ENCODE measurements at regions not wholly inside any gene's neighbourhood (a gene's known extent, or its start where the extent isn't known, plus 50 kb on each side); places are given as distances from the start of the nearest gene placed in this dataset.
"Not testable (repeated sequence)": the region's sequence is repeated elsewhere in the genome, so short reads cannot be mapped to it uniquely, and the experiment has no call there.

DNA sequence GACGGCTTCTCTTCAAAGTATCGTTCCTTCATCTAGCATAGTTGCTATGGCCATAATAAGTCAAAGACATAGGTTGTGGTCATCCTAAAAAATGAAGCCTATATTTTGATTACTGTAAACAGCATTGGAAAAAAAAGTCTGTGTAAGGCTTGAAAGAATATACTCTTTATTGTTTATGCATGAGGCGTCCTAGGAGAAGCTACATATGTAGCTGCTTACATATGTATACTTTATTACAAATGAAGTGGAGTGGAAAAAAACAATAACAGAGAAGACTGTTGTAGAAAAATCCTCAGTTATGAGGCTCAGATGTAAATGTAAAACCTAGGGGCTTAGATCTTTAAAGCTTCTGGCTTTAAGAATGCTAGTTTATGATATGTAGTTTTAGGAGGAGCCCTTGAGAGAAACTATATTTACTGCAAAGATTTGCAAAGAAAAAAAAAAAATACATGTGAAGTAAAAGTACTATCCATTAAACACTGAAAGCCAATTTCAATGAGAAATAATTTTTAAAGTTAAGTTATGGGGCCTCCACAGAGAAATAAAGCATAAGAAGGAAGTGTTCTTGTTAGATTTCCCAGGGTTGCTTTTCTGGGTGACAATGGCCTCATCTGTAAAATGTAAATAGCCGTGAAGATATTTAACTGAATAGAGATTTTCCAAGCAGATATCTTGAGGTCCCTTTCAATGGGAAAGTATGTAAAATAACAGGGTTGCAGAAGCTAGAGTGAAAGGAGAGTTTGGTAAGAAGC, 598.2 kb downstream of the TRIML1 start:
- no peaks in the 10 kb centered on the region for H3K36me3 ChIP-seq (ENCODE audit: control insufficient read depth, insufficient read depth, low read length)
- BruUV-seq (replicated peaks), result no TSS peak
- in situ Hi-C loops (cut with HindIII; ENCODE audit: low pct_unique_long_range_greater_than_20kb, low sequenced_read_pairs), result no loop called here
- H3K4me1 ChIP-seq (ENCODE audit: control insufficient read depth, insufficient read depth, low read length), result no peaks in the 10 kb centered on the region
- TF ChIP-seq POLR2AphosphoS5 (IDR thresholded peaks at IDR 0.05; ENCODE audit: low read depth, low read length), result no peak
- TF ChIP-seq SIN3A (IDR thresholded peaks at IDR 0.05; ENCODE audit: borderline replicate concordance, insufficient read depth, low read depth, low read length), result no peak
- ATAC-seq, result no peak
- H3K27me3 ChIP-seq (ENCODE audit: control insufficient read depth, insufficient read depth, low read length), result no peaks in the 10 kb centered on the region
- CTCF ChIA-PET, result interaction anchor here (0.7 kb wide), 1 partner anchor 102 kb away, joined by 3 read pairs; no protein-coding TSS in a partner anchor
- intact Hi-C loops (cut with micrococcal nuclease; ENCODE audit: unreplicated experiment), result no loop called here
- no peak overlapping the region for H3K27ac ChIP-seq (ENCODE audit: low read length)
- no peak overlapping the region for H3K4me3 ChIP-seq (ENCODE audit: low read depth in 2 of 2, low read length in 2 of 2)
- no peaks in the 10 kb centered on the region for H3K9me3 ChIP-seq (ENCODE audit: control insufficient read depth, insufficient read depth, low read depth, low read length)
- POLR2A ChIA-PET, result no interaction called here
- DNase-seq (ENCODE audit: low read depth, low spot score), result no peak

GRCh38 chr4:188738290-188738689, 599.0 kb downstream of the TRIML1 start:
- BruUV-seq (replicated peaks); ATAC-seq; H3K27ac ChIP-seq (ENCODE audit: low read length); H3K36me3 ChIP-seq (ENCODE audit: control insufficient read depth, insufficient read depth, low read length); CTCF ChIA-PET; H3K9me3 ChIP-seq (ENCODE audit: control insufficient read depth, insufficient read depth, low read depth, low read length); POLR2A ChIA-PET; DNase-seq (ENCODE audit: low read depth, low spot score); in situ Hi-C loops (cut with HindIII; ENCODE audit: low pct_unique_long_range_greater_than_20kb, low sequenced_read_pairs); intact Hi-C loops (cut with micrococcal nuclease; ENCODE audit: unreplicated experiment); H3K27me3 ChIP-seq (ENCODE audit: control insufficient read depth, insufficient read depth, low read length); H3K4me1 ChIP-seq (ENCODE audit: control insufficient read depth, insufficient read depth, low read length): not testable (repeated sequence)
- H3K4me3 ChIP-seq (ENCODE audit: low read depth in 2 of 2, low read length in 2 of 2), result peak overlapping the region; percentile 38 to 43

DNA sequence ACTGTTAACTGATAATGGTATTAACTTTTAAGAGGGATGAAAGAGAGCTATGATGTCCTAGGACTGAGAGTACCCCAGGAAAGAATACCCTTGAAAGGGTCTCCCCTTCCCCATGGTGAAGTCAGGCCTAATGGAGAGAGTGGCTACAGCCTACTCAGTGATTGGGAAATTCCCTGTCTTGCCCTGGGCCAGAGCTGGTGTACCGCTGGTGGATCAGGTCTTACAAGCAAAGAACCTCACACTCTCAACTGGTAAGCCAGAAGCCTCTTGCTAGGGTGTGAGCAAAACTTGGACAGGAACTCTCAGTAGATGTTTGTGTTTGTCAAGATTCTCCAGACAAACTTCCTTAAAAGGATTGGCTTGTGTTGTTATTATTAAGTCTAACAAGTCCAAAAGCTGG, 600.9 kb downstream of the TRIML1 start:
- H3K4me1 ChIP-seq (ENCODE audit: control insufficient read depth, insufficient read depth, low read length); H3K27me3 ChIP-seq (ENCODE audit: control insufficient read depth, insufficient read depth, low read length); CTCF ChIA-PET; in situ Hi-C loops (cut with HindIII; ENCODE audit: low pct_unique_long_range_greater_than_20kb, low sequenced_read_pairs); H3K36me3 ChIP-seq (ENCODE audit: control insufficient read depth, insufficient read depth, low read length); BruUV-seq (replicated peaks); POLR2A ChIA-PET; H3K9me3 ChIP-seq (ENCODE audit: control insufficient read depth, insufficient read depth, low read depth, low read length); intact Hi-C loops (cut with micrococcal nuclease; ENCODE audit: unreplicated experiment); DNase-seq (ENCODE audit: low read depth, low spot score); H3K27ac ChIP-seq (ENCODE audit: low read length); ATAC-seq; H3K4me3 ChIP-seq (ENCODE audit: low read depth in 2 of 2, low read length in 2 of 2): not testable (repeated sequence)

GRCh38 chr4:188740791-188741190, 601.5 kb downstream of the TRIML1 start:
- H3K27ac ChIP-seq (ENCODE audit: low read length); intact Hi-C loops (cut with micrococcal nuclease; ENCODE audit: unreplicated experiment); H3K4me3 ChIP-seq (ENCODE audit: low read depth in 2 of 2, low read length in 2 of 2); H3K9me3 ChIP-seq (ENCODE audit: control insufficient read depth, insufficient read depth, low read depth, low read length); in situ Hi-C loops (cut with HindIII; ENCODE audit: low pct_unique_long_range_greater_than_20kb, low sequenced_read_pairs); POLR2A ChIA-PET; H3K4me1 ChIP-seq (ENCODE audit: control insufficient read depth, insufficient read depth, low read length); DNase-seq (ENCODE audit: low read depth, low spot score); CTCF ChIA-PET; H3K36me3 ChIP-seq (ENCODE audit: control insufficient read depth, insufficient read depth, low read length); H3K27me3 ChIP-seq (ENCODE audit: control insufficient read depth, insufficient read depth, low read length): not testable (repeated sequence)
- TSS peak; percentile 99 for BruUV-seq (replicated peaks)
- peak; percentile 56; the same call in 1 of the 2 replicates for ATAC-seq

DNA sequence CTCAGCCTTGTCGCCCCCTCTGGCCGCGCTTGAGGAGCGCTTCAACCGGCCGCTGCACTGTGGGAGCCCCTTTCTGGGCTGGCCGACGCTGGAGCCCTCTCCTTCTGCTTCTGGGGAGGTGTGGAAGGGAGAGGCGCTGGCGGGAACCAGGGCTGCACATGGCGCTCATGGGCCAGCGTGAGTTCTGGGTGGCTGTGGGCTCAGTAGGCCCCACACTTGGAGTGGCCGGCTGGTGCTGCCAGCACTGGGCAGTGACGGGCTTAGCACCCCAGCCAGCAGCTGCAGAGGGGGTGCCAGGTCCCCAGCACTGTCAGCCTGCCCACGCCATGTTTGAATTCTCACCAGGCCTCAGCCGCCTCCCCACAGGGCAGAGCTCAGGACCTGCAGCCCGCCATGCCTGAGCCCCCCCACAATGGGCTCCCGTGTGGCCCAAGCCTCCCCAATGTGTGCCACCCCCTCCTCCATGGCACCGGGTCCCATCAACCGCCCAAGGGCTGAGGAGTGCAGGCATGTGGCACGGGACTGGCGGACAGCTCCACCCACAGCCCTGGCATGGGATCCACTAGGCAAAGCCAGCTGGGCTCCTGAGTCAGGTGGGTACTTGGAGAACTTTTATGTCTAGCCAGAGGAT, 615.2 kb downstream of the TRIML1 start:
- Histone ChIP-seq H3K4me3 (ENCODE audit: low read depth in 2 of 2, low read length in 2 of 2) (no peak overlapping the region), H3K4me1 (ENCODE audit: control insufficient read depth, insufficient read depth, low read length) (no peaks in the 10 kb centered on the region), H3K9me3 (ENCODE audit: control insufficient read depth, insufficient read depth, low read depth, low read length) (no peaks in the 10 kb centered on the region), H3K27me3 (ENCODE audit: control insufficient read depth, insufficient read depth, low read length) (no peaks in the 10 kb centered on the region), H3K36me3 (ENCODE audit: control insufficient read depth, insufficient read depth, low read length) (no peaks in the 10 kb centered on the region), H3K27ac (ENCODE audit: low read length) (no peak overlapping the region)
- TF ChIP-seq TCF7L2 (IDR thresholded peaks at IDR 0.05; ENCODE audit: low read depth, low read length), result no peak
- no peak for TF ChIP-seq SIN3A (IDR thresholded peaks at IDR 0.05; ENCODE audit: borderline replicate concordance, insufficient read depth, low read depth, low read length)
- TF ChIP-seq, protein P1, sequence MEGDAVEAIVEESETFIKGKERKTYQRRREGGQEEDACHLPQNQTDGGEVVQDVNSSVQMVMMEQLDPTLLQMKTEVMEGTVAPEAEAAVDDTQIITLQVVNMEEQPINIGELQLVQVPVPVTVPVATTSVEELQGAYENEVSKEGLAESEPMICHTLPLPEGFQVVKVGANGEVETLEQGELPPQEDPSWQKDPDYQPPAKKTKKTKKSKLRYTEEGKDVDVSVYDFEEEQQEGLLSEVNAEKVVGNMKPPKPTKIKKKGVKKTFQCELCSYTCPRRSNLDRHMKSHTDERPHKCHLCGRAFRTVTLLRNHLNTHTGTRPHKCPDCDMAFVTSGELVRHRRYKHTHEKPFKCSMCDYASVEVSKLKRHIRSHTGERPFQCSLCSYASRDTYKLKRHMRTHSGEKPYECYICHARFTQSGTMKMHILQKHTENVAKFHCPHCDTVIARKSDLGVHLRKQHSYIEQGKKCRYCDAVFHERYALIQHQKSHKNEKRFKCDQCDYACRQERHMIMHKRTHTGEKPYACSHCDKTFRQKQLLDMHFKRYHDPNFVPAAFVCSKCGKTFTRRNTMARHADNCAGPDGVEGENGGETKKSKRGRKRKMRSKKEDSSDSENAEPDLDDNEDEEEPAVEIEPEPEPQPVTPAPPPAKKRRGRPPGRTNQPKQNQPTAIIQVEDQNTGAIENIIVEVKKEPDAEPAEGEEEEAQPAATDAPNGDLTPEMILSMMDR (IDR thresholded peaks at IDR 0.05), result no peak
- no peak for TF ChIP-seq REST (IDR thresholded peaks at IDR 0.05; ENCODE audit: insufficient read depth in 1 of 2, low read depth in 2 of 2, low read length in 1 of 2)
- no peak for TF ChIP-seq POLR2AphosphoS5 (IDR thresholded peaks at IDR 0.05; ENCODE audit: low read depth, low read length)
- CTCF ChIA-PET, result no interaction called here
- BruUV-seq (replicated peaks), result no TSS peak
- in situ Hi-C loops (cut with HindIII; ENCODE audit: low pct_unique_long_range_greater_than_20kb, low sequenced_read_pairs), result no loop called here
- POLR2A ChIA-PET, result no interaction called here
- no peak for DNase-seq (ENCODE audit: low read depth, low spot score)
- intact Hi-C loops (cut with micrococcal nuclease; ENCODE audit: unreplicated experiment), result no loop called here
- no peak for ATAC-seq
